GM19328 (cell line): ENCODE measurements at regions not wholly inside any gene's neighbourhood (a gene's known extent, or its start where the extent isn't known, plus 50 kb on each side); places are given as distances from the start of the nearest gene placed in this dataset.
"Not testable (repeated sequence)": the region's sequence is repeated elsewhere in the genome, so short reads cannot be mapped to it uniquely, and the experiment has no call there.

Experiments used
- ATAC-seq: cut with Tn5 transposase; IDR thresholded peaks from one replicate; pipeline ENCODE4 v1.9.1; 2021; ENCODE audit warnings: mild to moderate bottlenecking, moderate library complexity; ENCODE audit not compliant: unreplicated experiment

DNA sequence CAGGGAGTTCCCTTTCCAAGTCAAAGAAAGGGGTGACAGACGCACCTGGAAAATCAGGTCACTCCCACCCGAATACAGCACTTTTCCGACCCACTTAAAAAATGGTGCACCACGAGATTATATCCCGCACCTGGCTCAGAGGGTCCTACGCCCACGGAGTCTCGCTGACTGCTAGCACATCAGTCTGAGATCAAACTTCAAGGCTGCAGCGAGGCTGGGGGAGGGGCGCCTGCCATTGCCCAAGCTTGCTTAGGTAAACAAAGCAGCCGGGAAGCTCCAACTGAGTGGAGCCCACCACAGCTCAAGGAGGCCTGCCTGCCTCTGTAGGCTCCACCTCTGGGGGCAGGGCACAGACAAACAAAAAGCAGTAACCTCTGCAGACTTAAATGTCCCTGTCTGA, 277.8 kb upstream of the ARHGAP42 start:
- ATAC-seq: not testable (repeated sequence)

GRCh38 chr11:100419518-100419917, 267.6 kb upstream of the ARHGAP42 start:
- no peak for ATAC-seq

- no peak for ATAC-seq
Observed at GRCh38 chr11:100434821-100435641, 252.1 kb upstream of the ARHGAP42 start.

GRCh38 chr11:100438376-100438775, 248.7 kb upstream of the ARHGAP42 start:
- ATAC-seq: no peak

DNA sequence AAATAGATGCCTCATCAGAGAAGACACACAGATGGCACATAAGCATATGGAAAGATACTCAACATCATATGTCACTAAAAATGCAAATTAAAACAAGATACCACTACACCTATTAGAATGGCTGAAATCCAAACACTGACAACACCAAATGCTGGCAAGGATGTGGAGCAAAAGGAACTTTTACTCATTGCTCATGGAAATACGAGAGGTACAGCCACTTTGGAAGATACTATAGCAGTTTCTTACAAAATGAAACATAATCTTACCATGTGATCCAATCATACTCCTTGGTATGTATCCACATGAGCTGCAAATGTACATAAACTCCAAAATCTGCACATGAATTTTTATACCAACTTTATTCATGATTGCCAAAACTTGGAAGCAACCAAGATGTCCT, 246.0 kb upstream of the ARHGAP42 start:
- ATAC-seq: no peak

GRCh38 chr11:100442017-100442416, 245.1 kb upstream of the ARHGAP42 start:
- no peak for ATAC-seq

DNA sequence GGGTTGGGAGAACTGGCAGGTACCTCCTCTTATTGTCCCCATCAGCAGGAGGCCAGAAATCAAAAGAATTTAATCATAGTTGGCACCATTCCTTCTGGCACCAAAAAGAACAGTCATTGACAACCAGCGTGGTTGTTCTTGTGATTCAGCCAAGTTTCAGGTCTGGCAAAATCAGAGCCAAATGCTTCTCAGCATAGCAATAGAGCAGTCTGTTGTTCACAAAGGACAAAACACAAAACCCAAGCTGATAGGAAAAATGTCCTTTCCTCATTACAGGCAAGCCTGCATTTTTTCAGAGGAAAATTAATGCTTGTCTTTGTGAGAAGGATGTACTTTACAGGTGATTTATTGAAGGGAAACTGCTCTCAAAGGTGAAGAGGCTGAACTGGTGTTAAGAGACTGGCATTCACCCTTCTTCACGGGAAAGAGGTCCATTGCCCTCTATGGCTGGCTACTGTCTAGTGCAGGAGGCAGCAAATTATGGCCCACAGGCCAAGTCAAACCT, 241.8 kb upstream of the ARHGAP42 start:
- ATAC-seq: no peak

GRCh38 chr11:100451801-100452460, 235.2 kb upstream of the ARHGAP42 start:
- ATAC-seq: not testable (repeated sequence)

GRCh38 chr11:100459811-100460210, 227.3 kb upstream of the ARHGAP42 start:
- ATAC-seq: no peak

- no peak for ATAC-seq
Observed at GRCh38 chr11:100460426-100460825, 226.7 kb upstream of the ARHGAP42 start.

DNA sequence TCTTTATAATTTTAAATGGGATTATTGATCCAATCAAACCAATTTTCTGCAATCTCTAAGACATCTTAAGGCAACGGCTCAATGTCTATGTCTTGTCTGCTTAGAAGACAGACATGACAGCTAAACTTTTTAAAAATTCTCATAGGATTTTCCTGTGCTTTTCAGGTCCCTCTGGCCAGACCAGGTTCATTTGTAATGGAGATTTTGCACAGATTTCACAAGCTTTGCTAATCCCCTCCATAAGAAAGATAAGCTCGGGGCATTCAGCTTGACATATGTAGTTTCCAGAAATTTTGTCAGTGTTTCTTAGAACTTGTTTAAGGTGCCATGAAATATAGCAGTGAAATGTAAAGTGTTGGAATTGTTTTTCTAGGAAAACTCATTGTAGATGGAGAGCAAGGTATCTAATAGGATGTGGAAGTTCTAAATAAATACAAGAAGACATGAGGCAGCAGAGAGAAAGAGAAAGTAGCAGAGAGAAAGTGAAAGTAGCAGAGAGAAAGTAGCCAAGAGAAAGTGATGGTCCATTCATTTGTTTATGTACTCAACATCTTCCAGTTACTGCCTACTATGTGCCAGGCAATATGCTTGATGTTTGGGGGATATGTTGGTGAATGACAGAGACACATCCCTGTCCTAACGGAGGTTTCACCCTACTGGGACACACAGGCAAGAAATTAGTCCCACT, 219.1 kb upstream of the ARHGAP42 start:
- ATAC-seq: no peak

- no peak for ATAC-seq
Observed at GRCh38 chr11:100469835-100470234, 217.3 kb upstream of the ARHGAP42 start.

- ATAC-seq: no peak
Observed at GRCh38 chr11:100472727-100473389, 214.2 kb upstream of the ARHGAP42 start.

- no peak for ATAC-seq
Observed at GRCh38 chr11:100473390-100473740, 213.7 kb upstream of the ARHGAP42 start.

DNA sequence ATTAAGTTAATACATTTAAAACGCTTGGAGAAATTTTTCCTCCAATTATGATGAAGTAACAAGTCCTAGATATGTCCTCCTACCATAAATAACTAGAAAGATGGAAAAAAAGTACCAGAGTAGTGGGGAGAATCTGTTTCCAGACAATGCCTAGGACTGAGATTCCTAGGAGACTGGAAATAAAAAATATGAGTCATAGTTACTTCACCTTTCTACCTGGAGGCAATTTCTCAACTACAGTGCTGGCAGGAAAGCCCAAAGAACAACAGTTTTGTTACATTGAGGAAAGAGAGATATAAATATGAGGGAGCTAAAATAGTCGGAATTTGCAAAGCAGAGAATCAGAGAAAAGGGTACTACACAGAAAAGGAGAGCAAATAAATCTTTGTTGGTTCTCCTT, 202.1 kb upstream of the ARHGAP42 start:
- ATAC-seq: no peak

GRCh38 chr11:100498780-100499179, 188.3 kb upstream of the ARHGAP42 start:
- no peak for ATAC-seq

- no peak for ATAC-seq
Observed at GRCh38 chr11:100501450-100501849, 185.6 kb upstream of the ARHGAP42 start.

- no peak for ATAC-seq
Observed at GRCh38 chr11:100512475-100512874, 174.6 kb upstream of the ARHGAP42 start.

DNA sequence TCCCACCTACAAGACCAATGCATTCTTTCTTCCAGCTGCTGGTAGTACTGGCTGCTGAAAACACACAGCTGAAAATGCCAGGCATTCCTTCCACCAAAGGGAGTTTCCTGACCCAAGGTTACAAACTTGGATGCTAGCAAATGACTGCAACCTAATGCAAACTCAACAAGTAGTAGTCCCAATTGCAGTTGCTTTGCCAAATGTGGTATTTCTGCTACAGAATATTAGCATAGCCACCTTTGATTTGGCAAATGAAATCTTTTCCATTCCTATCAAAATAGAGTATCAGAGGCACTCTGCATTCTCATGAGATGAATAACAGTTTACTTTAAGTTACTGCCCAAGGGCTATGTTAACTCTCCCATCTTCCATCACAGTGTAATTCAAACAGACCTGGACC, 172.0 kb upstream of the ARHGAP42 start:
- no peak for ATAC-seq

GRCh38 chr11:100525197-100525596, 161.9 kb upstream of the ARHGAP42 start:
- no peak for ATAC-seq

- no peak for ATAC-seq
Observed at GRCh38 chr11:100525635-100526034, 161.5 kb upstream of the ARHGAP42 start.
